ENCODE measurements at regions not wholly inside any gene's neighbourhood (a gene's known extent, or its start where the extent isn't known, plus 50 kb on each side); places are given as distances from the start of the nearest gene placed in this dataset.

GRCh38 chr4:11194431-11194830 is 234.3 kb downstream of the HS3ST1 start:
- no peak for DNase-seq (ENCODE audit: low read depth in 4 of 4, low spot score in 3 of 4)

GRCh38 chr4:11189756-11190155 is 238.9 kb downstream of the HS3ST1 start:
- no peak for DNase-seq (ENCODE audit: low read depth in 4 of 4, low spot score in 3 of 4)

GRCh38 chr4:11183356-11183740 is 245.3 kb downstream of the HS3ST1 start:
- DNase-seq (ENCODE audit: low read depth in 4 of 4, low spot score in 3 of 4) = no peak

- no peak for DNase-seq (ENCODE audit: low read depth in 4 of 4, low spot score in 3 of 4)
Observed at GRCh38 chr4:11182586-11183355, 245.9 kb downstream of the HS3ST1 start.

- no peak for DNase-seq (ENCODE audit: low read depth in 4 of 4, low spot score in 3 of 4)
Observed at GRCh38 chr4:11182031-11182430, 246.7 kb downstream of the HS3ST1 start.

- DNase-seq (ENCODE audit: low read depth in 4 of 4, low spot score in 3 of 4) = no peak
Observed at GRCh38 chr4:11179796-11180195, 248.9 kb downstream of the HS3ST1 start.

- DNase-seq (ENCODE audit: low read depth in 4 of 4, low spot score in 3 of 4) = no peak
Observed at GRCh38 chr4:11178433-11178832, 250.3 kb downstream of the HS3ST1 start.

GRCh38 chr4:11175374-11175773 is 253.3 kb downstream of the HS3ST1 start:
- no peak for DNase-seq (ENCODE audit: low read depth in 4 of 4, low spot score in 3 of 4)

- DNase-seq (ENCODE audit: low read depth in 4 of 4, low spot score in 3 of 4) = no peak
Observed at GRCh38 chr4:11166606-11167005, 262.1 kb downstream of the HS3ST1 start.

- no peak for DNase-seq (ENCODE audit: low read depth in 4 of 4, low spot score in 3 of 4)
Observed at GRCh38 chr4:11166034-11166433, 262.7 kb downstream of the HS3ST1 start.

GRCh38 chr4:11165052-11165451 is 263.6 kb downstream of the HS3ST1 start:
- no peak for DNase-seq (ENCODE audit: low read depth in 4 of 4, low spot score in 3 of 4)

GRCh38 chr4:11160288-11160687 is 268.4 kb downstream of the HS3ST1 start:
- no peak for DNase-seq (ENCODE audit: low read depth in 4 of 4, low spot score in 3 of 4)

- no peak for DNase-seq (ENCODE audit: low read depth in 4 of 4, low spot score in 3 of 4)
Observed at GRCh38 chr4:11158971-11159370, 269.7 kb downstream of the HS3ST1 start.

- DNase-seq (ENCODE audit: low read depth in 4 of 4, low spot score in 3 of 4) = no peak
Observed at GRCh38 chr4:11155208-11155867, 273.4 kb downstream of the HS3ST1 start.

GRCh38 chr4:11153171-11153750 is 275.4 kb downstream of the HS3ST1 start:
- no peak for DNase-seq (ENCODE audit: low read depth in 4 of 4, low spot score in 3 of 4)

- no peak for DNase-seq (ENCODE audit: low read depth in 4 of 4, low spot score in 3 of 4)
Observed at GRCh38 chr4:11152684-11153083, 276.0 kb downstream of the HS3ST1 start.

- no peak for DNase-seq (ENCODE audit: low read depth in 4 of 4, low spot score in 3 of 4)
Observed at GRCh38 chr4:11151500-11151899, 277.2 kb downstream of the HS3ST1 start.

- DNase-seq (ENCODE audit: low read depth in 4 of 4, low spot score in 3 of 4) = no peak
Observed at GRCh38 chr4:11149612-11150259, 279.0 kb downstream of the HS3ST1 start.

- no peak for DNase-seq (ENCODE audit: low read depth in 4 of 4, low spot score in 3 of 4)
Observed at GRCh38 chr4:11139871-11140270, 288.8 kb downstream of the HS3ST1 start.

GRCh38 chr4:11138964-11139363 is 289.7 kb downstream of the HS3ST1 start:
- no peak for DNase-seq (ENCODE audit: low read depth in 4 of 4, low spot score in 3 of 4)

- DNase-seq (ENCODE audit: low read depth in 4 of 4, low spot score in 3 of 4) = no peak
Observed at GRCh38 chr4:11134705-11135104, 294.0 kb downstream of the HS3ST1 start.
